ENCODE measurements at regions not wholly inside any gene's neighbourhood (a gene's known extent, or its start where the extent isn't known, plus 50 kb on each side); places are given as distances from the start of the nearest gene placed in this dataset.

DNA sequence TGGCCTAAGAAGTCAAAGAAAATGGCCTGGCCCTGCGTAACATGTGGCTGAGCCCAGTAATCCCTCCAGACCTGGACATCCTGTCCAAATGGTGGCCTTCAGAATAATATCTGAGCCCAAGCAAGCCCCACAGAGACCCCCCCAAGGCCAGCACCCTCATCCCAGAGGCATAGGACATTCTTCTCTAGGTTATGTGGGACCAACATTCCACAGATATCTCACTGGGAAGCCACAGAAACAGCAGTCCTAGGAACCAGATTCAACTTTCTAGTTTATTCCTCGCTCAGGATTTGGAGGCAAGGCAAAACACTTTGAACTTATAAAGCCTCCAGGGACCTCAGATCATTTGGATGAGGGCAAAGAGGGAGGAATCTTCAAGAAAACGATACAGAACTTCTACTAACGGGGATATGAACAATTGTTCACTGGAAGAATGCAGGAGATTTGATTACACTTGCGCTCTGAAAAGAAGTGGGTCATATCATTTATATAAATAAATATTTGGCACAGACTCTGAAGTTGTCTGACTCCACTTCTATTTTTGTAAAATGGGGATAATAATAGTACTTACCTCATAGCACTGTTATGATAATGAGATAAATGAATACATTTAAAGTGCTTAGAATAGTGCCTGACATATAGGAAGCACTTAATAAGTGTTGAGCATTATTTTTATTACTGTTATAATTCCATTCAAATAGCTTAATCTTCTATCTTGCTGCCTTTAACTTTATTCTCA is 171.5 kb downstream of the NUAK1 start:
- Histone ChIP-seq H2BK12ac (ENCODE audit: low read length) (no peak overlapping the region), H3K9ac (ENCODE audit: low read length) (no peak overlapping the region), H3K4me2 (ENCODE audit: low read length) (no peak overlapping the region), H3K4me1 (ENCODE audit: control insufficient read depth in 1 of 2, insufficient read depth in 2 of 2, low read length in 2 of 2) (no peaks in the 10 kb centered on the region), H2AK5ac (ENCODE audit: low read length) (no peak overlapping the region), H3K9me3 (ENCODE audit: insufficient read depth, low read depth, low read length) (no peaks in the 10 kb centered on the region), H3K79me2 (ENCODE audit: control insufficient read depth, insufficient read depth, low read length, poor library complexity) (no peaks in the 10 kb centered on the region), H4K12ac (ENCODE audit: low read depth, low read length) (no peak overlapping the region), H4K91ac (ENCODE audit: low read depth, low read length) (peak overlapping the region; percentile 57), H3K14ac (ENCODE audit: low read length) (no peak overlapping the region), H3K27ac (ENCODE audit: low read depth, low read length) (no peak overlapping the region), H3K27me3 (ENCODE audit: insufficient read depth, low read length) (no peaks in the 10 kb centered on the region), H3K4ac (ENCODE audit: low read depth, low read length) (no peak overlapping the region), H3K36me3 (ENCODE audit: control insufficient read depth in 1 of 2, insufficient read depth in 2 of 2, low read length in 2 of 2) (no peaks in the 10 kb centered on the region), H3K79me1 (ENCODE audit: low read length) (peaks cover 3% of the 10 kb centered on the region), H2BK5ac (ENCODE audit: low read depth, low read length, poor library complexity) (no peak overlapping the region), H3K4me3 (ENCODE audit: low read depth, low read length) (no peak overlapping the region), H3K23ac (ENCODE audit: low read length) (no peak overlapping the region), H4K8ac (ENCODE audit: low read depth, low read length) (no peak overlapping the region), H3K18ac (ENCODE audit: low read length) (no peak overlapping the region), H2AFZ (ENCODE audit: insufficient read depth, low read length, poor library complexity) (no peak overlapping the region), H2BK120ac (ENCODE audit: insufficient read depth, low read length, poor library complexity) (no peak overlapping the region)
- no peak for DNase-seq
- no CpG with 5 or more reads among the region's 5 CpGs for WGBS (ENCODE audit: extremely low coverage, insufficient coverage, insufficient read length)

DNA sequence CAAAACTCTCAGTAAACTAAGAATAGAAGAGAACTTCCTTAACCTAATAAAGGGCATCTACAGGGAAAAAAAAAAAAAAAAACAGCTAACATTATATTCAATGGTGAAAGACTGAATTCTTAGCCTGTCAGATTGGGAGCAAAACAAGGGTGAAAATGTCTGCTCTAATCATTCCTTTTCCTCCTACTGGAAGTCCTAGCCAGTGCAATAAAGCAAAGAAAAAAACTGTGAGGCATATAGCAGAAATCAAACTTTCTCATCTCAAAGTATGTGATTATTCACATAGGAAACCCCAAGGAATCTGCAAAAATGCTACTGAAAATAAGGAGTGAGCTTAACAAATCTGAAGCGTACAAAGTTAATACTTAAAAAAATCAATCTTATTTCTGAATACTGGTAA is 170.7 kb downstream of the NUAK1 start:
- no peak overlapping the region for H3K23ac ChIP-seq (ENCODE audit: low read length)
- H3K9me3 ChIP-seq (ENCODE audit: insufficient read depth, low read depth, low read length), result no peaks in the 10 kb centered on the region
- H2AK5ac ChIP-seq (ENCODE audit: low read length), result no peak overlapping the region
- H3K4ac ChIP-seq (ENCODE audit: low read depth, low read length), result no peak overlapping the region
- no peak overlapping the region for H2BK12ac ChIP-seq (ENCODE audit: low read length)
- no peaks in the 10 kb centered on the region for H3K36me3 ChIP-seq (ENCODE audit: control insufficient read depth in 1 of 2, insufficient read depth in 2 of 2, low read length in 2 of 2)
- H3K18ac ChIP-seq (ENCODE audit: low read length), result no peak overlapping the region
- no peak overlapping the region for H3K9ac ChIP-seq (ENCODE audit: low read length)
- WGBS (ENCODE audit: extremely low coverage, insufficient coverage, insufficient read length), result no CpG with 5 or more reads among the region's 1 CpG
- H3K4me2 ChIP-seq (ENCODE audit: low read length), result no peak overlapping the region
- H3K4me3 ChIP-seq (ENCODE audit: low read depth, low read length), result no peak overlapping the region
- H2AFZ ChIP-seq (ENCODE audit: insufficient read depth, low read length, poor library complexity), result no peak overlapping the region
- no peaks in the 10 kb centered on the region for H3K27me3 ChIP-seq (ENCODE audit: insufficient read depth, low read length)
- H4K91ac ChIP-seq (ENCODE audit: low read depth, low read length), result no peak overlapping the region
- H3K4me1 ChIP-seq (ENCODE audit: control insufficient read depth in 1 of 2, insufficient read depth in 2 of 2, low read length in 2 of 2), result no peaks in the 10 kb centered on the region
- no peak overlapping the region for H3K14ac ChIP-seq (ENCODE audit: low read length)
- no peak overlapping the region for H2BK120ac ChIP-seq (ENCODE audit: insufficient read depth, low read length, poor library complexity)
- no peak overlapping the region for H4K12ac ChIP-seq (ENCODE audit: low read depth, low read length)
- no peak overlapping the region for H2BK5ac ChIP-seq (ENCODE audit: low read depth, low read length, poor library complexity)
- no peaks in the 10 kb centered on the region for H3K79me2 ChIP-seq (ENCODE audit: control insufficient read depth, insufficient read depth, low read length, poor library complexity)
- DNase-seq, result no peak
- no peak overlapping the region for H4K8ac ChIP-seq (ENCODE audit: low read depth, low read length)
- no peak overlapping the region for H3K27ac ChIP-seq (ENCODE audit: low read depth, low read length)
- no peaks in the 10 kb centered on the region for H3K79me1 ChIP-seq (ENCODE audit: low read length)

GRCh38 chr12:105970885-105971284 is 167.9 kb downstream of the NUAK1 start:
- Histone ChIP-seq H2BK5ac (ENCODE audit: low read depth, low read length, poor library complexity) (no peak overlapping the region), H4K12ac (ENCODE audit: low read depth, low read length) (no peak overlapping the region), H3K36me3 (ENCODE audit: control insufficient read depth in 1 of 2, insufficient read depth in 2 of 2, low read length in 2 of 2) (no peaks in the 10 kb centered on the region)

GRCh38 chr12:105974738-105975137 is 164.0 kb downstream of the NUAK1 start:
- Histone ChIP-seq H4K91ac (ENCODE audit: low read depth, low read length) (no peak overlapping the region), H2AFZ (ENCODE audit: insufficient read depth, low read length, poor library complexity) (no peak overlapping the region), H3K79me1 (ENCODE audit: low read length) (peaks cover 2% of the 10 kb centered on the region), H3K9me3 (ENCODE audit: insufficient read depth, low read depth, low read length) (no peaks in the 10 kb centered on the region), H2AK5ac (ENCODE audit: low read length) (no peak overlapping the region), H3K4ac (ENCODE audit: low read depth, low read length) (no peak overlapping the region), H2BK120ac (ENCODE audit: insufficient read depth, low read length, poor library complexity) (no peak overlapping the region), H3K27ac (ENCODE audit: low read depth, low read length) (no peak overlapping the region), H3K18ac (ENCODE audit: low read length) (no peak overlapping the region), H3K36me3 (ENCODE audit: control insufficient read depth in 1 of 2, insufficient read depth in 2 of 2, low read length in 2 of 2) (no peaks in the 10 kb centered on the region), H3K14ac (ENCODE audit: low read length) (no peak overlapping the region), H3K4me1 (ENCODE audit: control insufficient read depth in 1 of 2, insufficient read depth in 2 of 2, low read length in 2 of 2) (peaks cover 0 to 6% of the 10 kb centered on the region in 2 experiments), H3K79me2 (ENCODE audit: control insufficient read depth, insufficient read depth, low read length, poor library complexity) (no peaks in the 10 kb centered on the region), H3K4me2 (ENCODE audit: low read length) (no peak overlapping the region), H3K23ac (ENCODE audit: low read length) (no peak overlapping the region), H4K12ac (ENCODE audit: low read depth, low read length) (no peak overlapping the region), H4K8ac (ENCODE audit: low read depth, low read length) (no peak overlapping the region), H3K27me3 (ENCODE audit: insufficient read depth, low read length) (no peaks in the 10 kb centered on the region), H3K9ac (ENCODE audit: low read length) (no peak overlapping the region), H3K4me3 (ENCODE audit: low read depth, low read length) (no peak overlapping the region), H2BK5ac (ENCODE audit: low read depth, low read length, poor library complexity) (no peak overlapping the region), H2BK12ac (ENCODE audit: low read length) (no peak overlapping the region)
- WGBS (ENCODE audit: extremely low coverage, insufficient coverage, insufficient read length), result no CpG with 5 or more reads among the region's 4 CpGs
- no peak for DNase-seq

More at GRCh38 chr12:105970885-105971284, 167.9 kb downstream of the NUAK1 start:
- Histone ChIP-seq H3K14ac (ENCODE audit: low read length) (no peak overlapping the region), H3K79me1 (ENCODE audit: low read length) (no peaks in the 10 kb centered on the region), H2BK120ac (ENCODE audit: insufficient read depth, low read length, poor library complexity) (no peak overlapping the region), H3K4ac (ENCODE audit: low read depth, low read length) (no peak overlapping the region), H2BK12ac (ENCODE audit: low read length) (no peak overlapping the region), H3K4me2 (ENCODE audit: low read length) (no peak overlapping the region), H3K79me2 (ENCODE audit: control insufficient read depth, insufficient read depth, low read length, poor library complexity) (no peaks in the 10 kb centered on the region), H3K9me3 (ENCODE audit: insufficient read depth, low read depth, low read length) (no peaks in the 10 kb centered on the region), H3K4me1 (ENCODE audit: control insufficient read depth in 1 of 2, insufficient read depth in 2 of 2, low read length in 2 of 2) (no peaks in the 10 kb centered on the region), H4K91ac (ENCODE audit: low read depth, low read length) (no peak overlapping the region), H2AFZ (ENCODE audit: insufficient read depth, low read length, poor library complexity) (no peak overlapping the region), H3K9ac (ENCODE audit: low read length) (no peak overlapping the region), H3K4me3 (ENCODE audit: low read depth, low read length) (no peak overlapping the region), H3K23ac (ENCODE audit: low read length) (no peak overlapping the region), H2AK5ac (ENCODE audit: low read length) (no peak overlapping the region), H3K27ac (ENCODE audit: low read depth, low read length) (no peak overlapping the region), H3K27me3 (ENCODE audit: insufficient read depth, low read length) (no peaks in the 10 kb centered on the region), H3K18ac (ENCODE audit: low read length) (no peak overlapping the region), H4K8ac (ENCODE audit: low read depth, low read length) (no peak overlapping the region)
- no CpG with 5 or more reads among the region's 2 CpGs for WGBS (ENCODE audit: extremely low coverage, insufficient coverage, insufficient read length)
- DNase-seq, result no peak
